Neural progenitor cell (in vitro differentiated cells): ENCODE measurements at regions not wholly inside any gene's neighbourhood (a gene's known extent, or its start where the extent isn't known, plus 50 kb on each side); places are given as distances from the start of the nearest gene placed in this dataset.

Source experiments
- DNase-seq: peaks from one replicate; pipeline ENCODE4 v3.0.0-alpha.2; 2016; ENCODE audit warnings: low spot score
- H2AFZ ChIP-seq: fragments of 200-600 bp; sonication (generic); replicated peaks from 2 replicates; pipeline ENCODE4 v1.6.1; 2016; ENCODE audit warnings: antibody characterized with exemption
- H3F3A ChIP-seq: fragments of 200-600 bp; sonication (generic); 2 replicates; pipeline ENCODE4 v1.6.1; 2016; ENCODE audit warnings: antibody characterized with exemption, low read depth
- H3K27ac ChIP-seq: fragments of 200-600 bp; sonication (generic); 2 replicates; pipeline ENCODE4 v1.5.1; 2016; ENCODE audit warnings: mild to moderate bottlenecking
- H3K27me3 ChIP-seq: fragments of 200-600 bp; sonication (generic); 2 replicates; pipeline ENCODE4 v1.6.1; 2016; ENCODE audit warnings: mild to moderate bottlenecking, moderate library complexity
- H3K36me3 ChIP-seq: fragments of 200-600 bp; sonication (generic); 2 replicates; pipeline ENCODE4 v1.5.1; 2016
- H3K4me1 ChIP-seq: fragments of 200-600 bp; sonication (generic); 2 replicates; pipeline ENCODE4 v1.6.1; 2016; ENCODE audit warnings: mixed run types
- H3K4me2 ChIP-seq: fragments of 200-600 bp; sonication (generic); 2 replicates; pipeline ENCODE4 v1.6.1; 2016
- H3K4me3 ChIP-seq: fragments of 200-600 bp; sonication (generic); 2 replicates; pipeline ENCODE4 v1.5.1; 2016
- H3K79me2 ChIP-seq: fragments of 200-600 bp; sonication (generic); 2 replicates; pipeline ENCODE4 v1.6.1; 2016; ENCODE audit warnings: low read depth
- H3K9ac ChIP-seq: fragments of 200-600 bp; sonication (generic); 2 replicates; pipeline ENCODE4 v1.6.1; 2016
- H3K9me3 ChIP-seq: fragments of 200-600 bp; sonication (generic); 2 replicates; pipeline ENCODE4 v1.5.1; 2016; ENCODE audit warnings: low read depth
- H4K20me1 ChIP-seq: fragments of 200-600 bp; sonication (generic); 2 replicates; pipeline ENCODE4 v1.6.1; 2016; ENCODE audit warnings: low read depth
- H3K27ac Mint-ChIP-seq: 3 replicates; pipeline ENCODE4 v1.8.0; 2021; ENCODE audit warnings: mixed read lengths
- H3K27me3 Mint-ChIP-seq: 2 replicates; pipeline ENCODE4 v1.8.0; 2022; ENCODE audit warnings: low read depth, mild to moderate bottlenecking, inconsistent platforms, moderate library complexity, mixed read lengths; ENCODE audit not compliant: insufficient read depth
- H3K36me3 Mint-ChIP-seq: 3 replicates; pipeline ENCODE4 v1.8.0; 2021; ENCODE audit warnings: mixed read lengths
- H3K4me1 Mint-ChIP-seq: 3 replicates; pipeline ENCODE4 v1.8.0; 2021; ENCODE audit warnings: mixed read lengths
- H3K4me3 Mint-ChIP-seq: 3 replicates; pipeline ENCODE4 v1.8.0; 2021; ENCODE audit warnings: mild to moderate bottlenecking, moderate library complexity, mixed read lengths
- H3K9me3 Mint-ChIP-seq: 3 replicates; pipeline ENCODE4 v1.8.0; 2020; ENCODE audit warnings: mixed read lengths
- EZH2 ChIP-seq: fragments of 200-600 bp; sonication (generic); IDR thresholded peaks from 2 replicates; pipeline ENCODE4 v1.6.1; 2017; ENCODE audit warnings: antibody characterized with exemption, mild to moderate bottlenecking, moderate library complexity
- EZH2phosphoT487 ChIP-seq: fragments of 200-600 bp; sonication (generic); IDR thresholded peaks from 2 replicates; pipeline ENCODE4 v1.6.1; 2017; ENCODE audit warnings: antibody characterized with exemption
- TF ChIP-seq, protein P1 (sequence below): fragments of 200-600 bp; sonication (generic); IDR thresholded peaks from 2 replicates; pipeline ENCODE4 v1.5.1; 2017; ENCODE audit warnings: antibody characterized with exemption, mild to moderate bottlenecking

DNA sequence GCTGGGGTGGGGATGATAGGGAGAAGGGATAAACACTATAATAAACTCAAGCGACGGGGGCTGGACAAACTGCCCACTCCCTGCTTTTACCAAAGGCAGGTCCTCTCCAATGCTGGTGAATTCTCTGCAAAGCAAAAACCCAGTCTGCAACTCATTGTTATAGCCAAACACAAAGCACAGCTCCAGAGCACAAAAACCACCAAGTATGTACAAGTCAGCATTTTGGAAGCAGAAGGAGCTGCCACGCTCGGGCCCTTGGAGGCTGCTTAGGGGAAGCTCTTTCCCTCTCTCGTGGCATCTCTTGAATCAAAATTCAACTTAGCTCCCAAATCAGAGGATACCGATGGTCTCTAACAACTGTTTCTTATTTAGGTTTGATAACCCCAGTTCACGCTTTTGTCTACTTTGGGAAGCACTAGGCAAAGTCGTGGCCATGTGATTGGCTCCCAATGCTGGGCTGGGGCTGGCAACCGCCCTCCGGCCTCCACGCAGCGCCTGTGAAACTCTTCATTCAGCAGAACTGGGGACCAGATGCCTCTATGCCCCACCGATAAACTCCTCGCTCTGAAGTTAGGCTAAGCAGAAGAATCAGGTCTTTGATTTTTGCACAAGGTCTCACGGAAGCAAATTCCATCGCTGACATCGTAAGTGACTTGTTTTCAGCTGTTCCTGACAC, 158.5 kb upstream of the FOXN3 start:
- Mint-ChIP-seq H3K4me1 (peaks cover 14% of the 10 kb centered on the region), H3K36me3 (no peaks in the 10 kb centered on the region), H3K4me3 (no peak overlapping the region), H3K27me3 (no peaks in the 10 kb centered on the region), H3K9me3 (no peaks in the 10 kb centered on the region), H3K27ac (no peak overlapping the region)
- peaks cover 37% of the 10 kb centered on the region for H3K4me1 ChIP-seq
- H3K4me3 ChIP-seq: no peak overlapping the region
- TF ChIP-seq, protein P1, sequence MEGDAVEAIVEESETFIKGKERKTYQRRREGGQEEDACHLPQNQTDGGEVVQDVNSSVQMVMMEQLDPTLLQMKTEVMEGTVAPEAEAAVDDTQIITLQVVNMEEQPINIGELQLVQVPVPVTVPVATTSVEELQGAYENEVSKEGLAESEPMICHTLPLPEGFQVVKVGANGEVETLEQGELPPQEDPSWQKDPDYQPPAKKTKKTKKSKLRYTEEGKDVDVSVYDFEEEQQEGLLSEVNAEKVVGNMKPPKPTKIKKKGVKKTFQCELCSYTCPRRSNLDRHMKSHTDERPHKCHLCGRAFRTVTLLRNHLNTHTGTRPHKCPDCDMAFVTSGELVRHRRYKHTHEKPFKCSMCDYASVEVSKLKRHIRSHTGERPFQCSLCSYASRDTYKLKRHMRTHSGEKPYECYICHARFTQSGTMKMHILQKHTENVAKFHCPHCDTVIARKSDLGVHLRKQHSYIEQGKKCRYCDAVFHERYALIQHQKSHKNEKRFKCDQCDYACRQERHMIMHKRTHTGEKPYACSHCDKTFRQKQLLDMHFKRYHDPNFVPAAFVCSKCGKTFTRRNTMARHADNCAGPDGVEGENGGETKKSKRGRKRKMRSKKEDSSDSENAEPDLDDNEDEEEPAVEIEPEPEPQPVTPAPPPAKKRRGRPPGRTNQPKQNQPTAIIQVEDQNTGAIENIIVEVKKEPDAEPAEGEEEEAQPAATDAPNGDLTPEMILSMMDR: no peak
- no peak for TF ChIP-seq EZH2
- TF ChIP-seq EZH2phosphoT487: no peak
- H3K79me2 ChIP-seq: no peaks in the 10 kb centered on the region
- H3K4me2 ChIP-seq: peak overlapping the region; percentile 68
- H3K9me3 ChIP-seq: no peaks in the 10 kb centered on the region
- H3F3A ChIP-seq: no peaks in the 10 kb centered on the region
- H3K27me3 ChIP-seq: no peaks in the 10 kb centered on the region
- H3K36me3 ChIP-seq: no peaks in the 10 kb centered on the region
- H4K20me1 ChIP-seq: no peaks in the 10 kb centered on the region
- DNase-seq: no peak
- H2AFZ ChIP-seq: no peak overlapping the region
- no peak overlapping the region for H3K9ac ChIP-seq
- H3K27ac ChIP-seq: no peak overlapping the region

DNA sequence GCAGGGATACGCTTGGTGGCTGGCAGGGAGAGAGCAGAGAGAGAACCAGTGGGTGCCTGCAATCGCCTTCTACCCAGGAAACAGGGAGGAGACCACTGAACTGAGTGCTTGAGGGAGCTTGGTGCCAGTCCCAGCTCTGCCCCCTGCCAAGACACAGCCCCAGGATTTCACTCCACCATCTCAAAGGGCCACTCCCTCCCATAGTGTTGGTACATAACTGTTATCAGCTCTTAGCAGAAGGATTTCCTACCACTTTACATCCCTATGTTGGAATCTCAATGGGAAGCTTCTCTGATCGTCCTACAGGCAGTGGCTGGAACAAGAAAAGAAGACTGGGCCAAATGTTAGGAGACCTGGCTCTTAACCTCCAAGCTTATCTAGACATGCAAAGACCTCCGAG, 157.4 kb upstream of the FOXN3 start:
- no peaks in the 10 kb centered on the region for H3K27me3 ChIP-seq
- H3K9ac ChIP-seq: no peak overlapping the region
- H4K20me1 ChIP-seq: no peaks in the 10 kb centered on the region
- Mint-ChIP-seq H3K4me1 (peaks cover 14% of the 10 kb centered on the region), H3K27ac (no peak overlapping the region), H3K27me3 (no peaks in the 10 kb centered on the region), H3K4me3 (no peak overlapping the region), H3K9me3 (no peaks in the 10 kb centered on the region), H3K36me3 (no peaks in the 10 kb centered on the region)
- H3K4me1 ChIP-seq: peaks cover 37% of the 10 kb centered on the region
- no peaks in the 10 kb centered on the region for H3K36me3 ChIP-seq
- no peaks in the 10 kb centered on the region for H3F3A ChIP-seq
- H2AFZ ChIP-seq: no peak overlapping the region
- H3K79me2 ChIP-seq: no peaks in the 10 kb centered on the region
- no peaks in the 10 kb centered on the region for H3K9me3 ChIP-seq
- H3K27ac ChIP-seq: no peak overlapping the region
- no peak overlapping the region for H3K4me2 ChIP-seq
- no peak for TF ChIP-seq EZH2phosphoT487
- TF ChIP-seq, protein P1: no peak
- TF ChIP-seq EZH2: no peak
- no peak overlapping the region for H3K4me3 ChIP-seq
- no peak for DNase-seq

DNA sequence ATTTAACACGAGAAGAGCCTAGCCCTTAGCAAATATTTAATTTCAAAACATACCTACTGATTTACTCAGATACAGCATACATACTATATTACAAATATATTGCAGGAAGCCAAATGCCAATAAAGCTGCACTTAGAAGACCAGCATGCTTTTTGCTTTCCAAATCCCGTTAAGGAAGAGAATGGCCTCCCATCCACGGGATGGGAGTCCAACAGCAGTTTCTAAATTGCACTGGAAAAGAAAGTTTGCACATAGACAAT, 156.3 kb upstream of the FOXN3 start:
- Mint-ChIP-seq H3K9me3 (no peaks in the 10 kb centered on the region), H3K27me3 (no peaks in the 10 kb centered on the region), H3K27ac (no peak overlapping the region), H3K36me3 (no peaks in the 10 kb centered on the region), H3K4me1 (peaks cover 10% of the 10 kb centered on the region), H3K4me3 (no peak overlapping the region)
- no peaks in the 10 kb centered on the region for H4K20me1 ChIP-seq
- H3K36me3 ChIP-seq: no peaks in the 10 kb centered on the region
- peaks cover 33% of the 10 kb centered on the region for H3K4me1 ChIP-seq
- no peaks in the 10 kb centered on the region for H3K79me2 ChIP-seq
- H3K9me3 ChIP-seq: no peaks in the 10 kb centered on the region
- H3K9ac ChIP-seq: no peak overlapping the region
- H3K27me3 ChIP-seq: no peaks in the 10 kb centered on the region
- no peaks in the 10 kb centered on the region for H3F3A ChIP-seq
- H3K27ac ChIP-seq: no peak overlapping the region
- H3K4me2 ChIP-seq: no peak overlapping the region
- no peak overlapping the region for H2AFZ ChIP-seq
- no peak for DNase-seq
- TF ChIP-seq EZH2 (no peak), EZH2phosphoT487 (no peak)
- TF ChIP-seq, protein P1: no peak
- no peak overlapping the region for H3K4me3 ChIP-seq
